Keratinocyte (primary cell): ENCODE measurements at regions not wholly inside any gene's neighbourhood (a gene's known extent, or its start where the extent isn't known, plus 50 kb on each side); places are given as distances from the start of the nearest gene placed in this dataset.

Experiments
- DNase-seq: peaks from one replicate; pipeline ENCODE4 v3.0.0-alpha.2; 2011; ENCODE audit warnings: low read depth, missing footprints, low spot score
- FAIRE-seq: peaks from 2 replicates; lab custom pipeline; 2011; peaks lifted over from hg19 to GRCh38; lab: Jason Lieb, UNC
- H2AFZ ChIP-seq: 2 replicates; pipeline ENCODE4 v1.6.0; 2012; ENCODE audit warnings: low read length, control low read depth, inconsistent platforms; ENCODE audit not compliant: control insufficient read depth
- H3K27ac ChIP-seq: 2 replicates; pipeline ENCODE4 v1.5.1; 2011; ENCODE audit warnings: low read length; ENCODE audit not compliant: control insufficient read depth, insufficient read depth
- H3K27me3 ChIP-seq: 3 replicates; pipeline ENCODE4 v1.6.0; 2011; ENCODE audit warnings: low read length; ENCODE audit not compliant: control insufficient read depth, insufficient read depth; ENCODE audit errors: extremely low read depth
- H3K36me3 ChIP-seq, 2 experiments: 2 replicates in 1 of 2; 3 replicates in 1 of 2; pipeline ENCODE4 v1.5.1; 2011; ENCODE audit warnings: low read length in 2 of 2, mild to moderate bottlenecking in 1 of 2; ENCODE audit not compliant: control insufficient read depth in 2 of 2, insufficient read depth in 2 of 2; ENCODE audit errors: extremely low read depth in 1 of 2
- H3K4me1 ChIP-seq: 3 replicates; pipeline ENCODE4 v1.5.1; 2011; ENCODE audit warnings: low read length; ENCODE audit not compliant: control insufficient read depth, insufficient read depth; ENCODE audit errors: extremely low read depth
- H3K4me2 ChIP-seq: 3 replicates; pipeline ENCODE4 v1.6.0; 2011; ENCODE audit warnings: low read depth, low read length; ENCODE audit not compliant: control insufficient read depth, insufficient read depth; ENCODE audit errors: extremely low read depth
- H3K4me3 ChIP-seq, 3 experiments: fragments of 200-600 bp in 1 of 3; sonication (generic) in 1 of 3; 2 replicates in 2 of 3; 3 replicates in 1 of 3; pipeline ENCODE4 v1.5.1; 2011 to 2016; ENCODE audit warnings: low read length in 3 of 3, mild to moderate bottlenecking in 3 of 3, control low read depth in 2 of 3, inconsistent platforms in 1 of 3, low read depth in 1 of 3, mixed read lengths in 1 of 3, mixed run types in 1 of 3, moderate library complexity in 1 of 3; ENCODE audit not compliant: control insufficient read depth in 2 of 3, insufficient read depth in 2 of 3; ENCODE audit errors: extremely low read depth in 1 of 3
- H3K79me2 ChIP-seq: 2 replicates; pipeline ENCODE4 v1.6.0; 2012; ENCODE audit warnings: low read length; ENCODE audit not compliant: control insufficient read depth, insufficient read depth
- H3K9ac ChIP-seq: 3 replicates; pipeline ENCODE4 v1.6.0; 2011; ENCODE audit warnings: low read length; ENCODE audit not compliant: control insufficient read depth, insufficient read depth; ENCODE audit errors: extremely low read depth
- H3K9me1 ChIP-seq: 3 replicates; pipeline ENCODE4 v1.6.0; 2011; ENCODE audit warnings: low read length; ENCODE audit not compliant: control insufficient read depth, insufficient read depth; ENCODE audit errors: extremely low read depth
- H3K9me3 ChIP-seq: 2 replicates; pipeline ENCODE4 v1.5.1; 2012; ENCODE audit warnings: low read depth, low read length; ENCODE audit not compliant: control insufficient read depth
- H4K20me1 ChIP-seq: 3 replicates; pipeline ENCODE4 v1.6.0; 2011; ENCODE audit warnings: low read length; ENCODE audit not compliant: control insufficient read depth, insufficient read depth; ENCODE audit errors: extremely low read depth
- CTCF ChIP-seq, 3 experiments: IDR thresholded peaks in 1 of 3; conservative IDR thresholded peaks in 1 of 3; optimal IDR thresholded peaks in 1 of 3; 2 replicates in 2 of 3; 3 replicates in 1 of 3; pipeline versions ENCODE3 to v1.5.1; 2011; ENCODE audit warnings: low read length in 3 of 3, mild to moderate bottlenecking in 3 of 3, moderate library complexity in 2 of 3, control low read depth in 1 of 3, inconsistent platforms in 1 of 3; ENCODE audit not compliant: insufficient read depth in 2 of 3; ENCODE audit errors: extremely low read depth in 1 of 3
- EZH2 ChIP-seq: IDR thresholded peaks from one replicate; pipeline ENCODE4 v1.6.1; 2012; ENCODE audit warnings: inconsistent platforms, mild to moderate bottlenecking, low read length, moderate library complexity
- dilution Hi-C: fragments of 300-500 bp; cut with MboI; formaldehyde crosslinking; loops from one replicate; pipeline ENCODE4 v1.7.0; 2020; ENCODE audit warnings: low sequenced_read_pairs; ENCODE audit not compliant: extremely low pct_ligation_motif_present

GRCh38 chr3:5339967-5340535 is 152.5 kb downstream of the EDEM1 start:
- H3K9ac ChIP-seq: no peak overlapping the region
- no peaks in the 10 kb centered on the region for H4K20me1 ChIP-seq
- no peak overlapping the region for H3K4me2 ChIP-seq
- no peaks in the 10 kb centered on the region for H3K79me2 ChIP-seq
- FAIRE-seq: no peak
- no peak overlapping the region for H3K27ac ChIP-seq
- TF ChIP-seq CTCF (optimal IDR thresholded peaks at IDR 0.05 in 1 of 3, IDR thresholded peaks at IDR 0.05 in 1 of 3, conservative IDR thresholded peaks at IDR 0.05 in 1 of 3; ENCODE audit: extremely low read depth in 1 of 3, insufficient read depth in 2 of 3, low read length in 3 of 3) (no peak), EZH2 (no peak)
- no peaks in the 10 kb centered on the region for H3K9me3 ChIP-seq
- no peak for DNase-seq
- H3K36me3 ChIP-seq: no peaks in the 10 kb centered on the region
- H3K4me3 ChIP-seq: no peak overlapping the region
- no peaks in the 10 kb centered on the region for H3K4me1 ChIP-seq
- H2AFZ ChIP-seq: no peak overlapping the region
- dilution Hi-C loops: no loop called here
- H3K9me1 ChIP-seq: no peaks in the 10 kb centered on the region
- H3K27me3 ChIP-seq: no peaks in the 10 kb centered on the region

- FAIRE-seq: no peak
- Histone ChIP-seq H3K27ac (no peak overlapping the region), H2AFZ (no peak overlapping the region), H3K4me3 (no peak overlapping the region), H3K79me2 (no peaks in the 10 kb centered on the region), H3K4me2 (no peak overlapping the region), H3K9me3 (no peaks in the 10 kb centered on the region), H3K27me3 (no peaks in the 10 kb centered on the region), H3K4me1 (no peaks in the 10 kb centered on the region), H3K9me1 (no peaks in the 10 kb centered on the region), H3K9ac (no peak overlapping the region), H4K20me1 (no peaks in the 10 kb centered on the region), H3K36me3 (no peaks in the 10 kb centered on the region)
- DNase-seq: no peak
- dilution Hi-C loops: no loop called here
- TF ChIP-seq EZH2 (no peak), CTCF (optimal IDR thresholded peaks at IDR 0.05 in 1 of 3, IDR thresholded peaks at IDR 0.05 in 1 of 3, conservative IDR thresholded peaks at IDR 0.05 in 1 of 3; ENCODE audit: extremely low read depth in 1 of 3, insufficient read depth in 2 of 3, low read length in 3 of 3) (no peak)
Measured at GRCh38 chr3:5341610-5342009, 154.1 kb downstream of the EDEM1 start.
